GM04504 (cell line): ENCODE measurements at regions not wholly inside any gene's neighbourhood (a gene's known extent, or its start where the extent isn't known, plus 50 kb on each side); places are given as distances from the start of the nearest gene placed in this dataset.
"Not testable (repeated sequence)": the region's sequence is repeated elsewhere in the genome, so short reads cannot be mapped to it uniquely, and the experiment has no call there.

Experiments used
- DNase-seq: peaks from one replicate; pipeline ENCODE4 v3.0.0-alpha.2; 2012; ENCODE audit warnings: low read depth

DNA sequence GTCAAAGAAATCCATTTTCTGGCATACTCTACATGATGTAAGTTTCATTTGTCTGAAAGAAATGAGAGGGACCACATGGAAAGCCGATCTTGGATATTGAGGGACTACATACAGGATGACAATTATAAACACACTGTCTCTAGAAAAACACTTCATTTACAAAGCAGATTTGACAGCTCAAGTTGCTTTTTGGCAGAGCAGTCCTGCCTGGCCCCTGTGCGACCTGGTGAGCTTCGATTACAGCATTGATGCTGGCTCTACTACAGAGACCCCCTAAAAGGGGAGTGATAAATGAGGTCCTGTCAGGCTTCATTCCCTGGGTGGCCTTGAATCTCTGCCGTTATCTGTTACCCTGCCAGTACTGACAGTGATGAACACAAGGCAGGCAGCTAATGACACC, 215.2 kb upstream of the NOCT start:
- no peak for DNase-seq

DNA sequence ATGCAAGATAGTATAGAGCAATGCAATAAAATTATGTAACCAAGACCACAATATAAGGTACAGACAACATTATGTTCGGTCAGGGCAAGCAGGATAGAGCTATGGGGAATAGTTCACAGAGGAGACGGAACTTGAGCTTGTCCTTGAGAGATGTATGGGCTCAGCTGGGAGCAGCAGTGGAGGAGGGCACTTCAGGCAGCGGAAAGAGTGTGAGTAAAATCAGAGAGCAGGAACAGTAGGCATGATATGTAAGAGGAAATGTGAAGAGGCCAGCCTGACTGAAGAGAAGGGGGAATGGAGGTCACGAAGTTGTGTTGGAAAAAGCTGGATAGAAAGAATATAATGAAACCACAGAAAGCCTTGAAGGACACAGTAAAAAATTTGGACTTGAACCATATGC, 217.2 kb upstream of the NOCT start:
- DNase-seq, result no peak

DNA sequence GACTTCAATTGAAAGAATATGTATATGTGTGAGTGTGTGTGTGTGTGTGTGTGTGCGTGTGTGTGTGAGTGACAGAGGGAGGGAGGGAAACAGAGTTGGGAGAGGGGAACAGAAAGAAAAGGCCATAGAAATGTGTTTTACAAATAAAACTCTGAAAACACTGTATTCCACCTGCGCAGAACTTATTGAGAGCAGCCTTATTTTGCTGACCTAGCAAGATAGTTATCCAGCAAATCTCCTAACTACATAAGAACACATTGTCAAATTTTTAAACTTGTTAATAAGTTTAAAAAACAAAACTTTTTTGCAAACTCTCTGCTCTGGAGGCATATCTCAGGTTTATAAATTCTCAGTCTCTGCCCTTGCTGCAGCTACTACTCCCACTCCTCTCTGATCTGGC, 217.9 kb upstream of the NOCT start:
- no peak for DNase-seq

DNA sequence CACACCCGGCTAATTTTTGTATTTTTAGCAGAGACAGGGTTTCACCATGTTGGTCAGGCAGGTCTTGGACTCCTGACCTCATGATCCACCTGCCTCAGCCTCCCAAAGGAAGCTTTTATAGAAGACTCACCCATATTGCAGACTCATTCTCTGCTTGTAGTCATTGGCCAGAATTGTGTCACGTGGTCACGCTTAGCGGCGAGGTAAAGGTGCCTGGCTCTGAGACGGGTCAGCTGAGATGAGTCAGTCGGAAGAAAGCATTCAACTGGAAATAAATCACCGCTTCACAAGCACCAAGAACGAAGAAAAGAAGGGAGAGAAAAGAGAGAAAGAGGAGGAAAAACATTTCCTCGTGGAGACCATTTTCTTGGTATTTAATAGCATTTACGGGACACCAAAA, 218.8 kb upstream of the NOCT start:
- DNase-seq, result no peak

DNA sequence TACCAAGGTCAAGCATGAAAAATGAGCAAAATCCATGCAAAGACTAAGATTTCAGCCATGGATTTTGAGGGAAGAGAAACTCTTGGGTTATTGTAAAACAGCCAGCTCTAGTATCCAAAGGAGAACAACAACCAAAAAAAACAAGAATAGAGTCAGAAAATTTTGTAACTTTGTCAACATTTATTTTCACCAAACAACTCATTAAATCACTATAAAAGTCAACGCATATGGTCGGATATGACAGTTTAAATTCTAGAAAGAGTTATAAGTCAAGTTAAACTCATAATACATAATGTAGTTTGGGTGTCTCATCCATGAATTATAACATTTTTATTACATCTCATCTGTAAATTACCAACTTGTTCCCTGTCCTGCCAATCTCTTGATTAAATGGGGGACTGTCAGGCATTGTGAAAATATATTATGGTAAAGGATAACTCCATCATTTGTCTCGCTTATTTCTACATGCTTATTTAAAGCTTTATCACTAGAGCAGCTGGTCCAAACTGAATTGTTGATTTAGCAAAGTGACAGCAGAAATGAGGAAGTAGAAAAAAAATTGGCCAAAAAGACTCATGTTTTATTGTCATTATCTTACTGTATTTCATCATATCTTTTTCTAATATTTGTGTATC, 224.8 kb upstream of the NOCT start:
- DNase-seq, result no peak

DNA sequence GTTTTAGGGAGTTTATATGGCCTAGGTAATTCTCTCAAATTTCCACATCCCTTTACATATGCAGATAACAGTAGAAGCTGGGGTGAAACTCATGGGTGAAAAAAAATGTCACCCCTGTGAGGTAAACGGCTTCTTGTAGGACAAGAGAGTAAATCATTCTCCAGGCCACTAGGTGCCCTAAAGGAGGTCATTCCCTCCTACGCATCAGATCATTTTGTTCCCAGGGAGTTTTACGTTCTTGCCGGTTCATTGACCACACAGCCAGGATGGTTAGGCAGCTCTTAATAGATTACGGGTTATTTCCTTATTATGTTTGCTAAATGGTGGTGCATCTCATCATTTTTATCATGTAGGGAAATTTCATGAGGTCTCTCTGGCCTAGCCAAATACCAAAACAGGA, 225.8 kb upstream of the NOCT start:
- DNase-seq, result no peak

DNA sequence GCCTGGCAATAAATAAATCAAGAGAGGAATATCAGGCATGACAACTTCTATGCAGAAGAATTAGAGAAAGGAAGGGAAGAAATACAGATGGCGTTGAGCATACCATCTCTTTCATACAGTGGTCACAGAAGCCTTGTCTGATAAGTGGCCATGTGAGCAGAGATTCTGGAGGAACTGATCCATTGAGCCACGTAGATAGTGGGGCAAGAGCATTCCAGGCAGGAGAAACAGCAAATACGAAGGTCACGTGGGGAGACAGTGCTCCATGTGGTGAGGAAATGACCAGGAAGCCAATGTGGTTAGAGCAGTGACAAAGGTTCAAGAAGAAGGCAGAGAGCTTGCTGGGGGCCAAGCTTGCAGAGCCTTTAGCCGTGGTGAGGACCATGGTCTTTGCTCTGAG, 226.7 kb upstream of the NOCT start:
- DNase-seq, result no peak

DNA sequence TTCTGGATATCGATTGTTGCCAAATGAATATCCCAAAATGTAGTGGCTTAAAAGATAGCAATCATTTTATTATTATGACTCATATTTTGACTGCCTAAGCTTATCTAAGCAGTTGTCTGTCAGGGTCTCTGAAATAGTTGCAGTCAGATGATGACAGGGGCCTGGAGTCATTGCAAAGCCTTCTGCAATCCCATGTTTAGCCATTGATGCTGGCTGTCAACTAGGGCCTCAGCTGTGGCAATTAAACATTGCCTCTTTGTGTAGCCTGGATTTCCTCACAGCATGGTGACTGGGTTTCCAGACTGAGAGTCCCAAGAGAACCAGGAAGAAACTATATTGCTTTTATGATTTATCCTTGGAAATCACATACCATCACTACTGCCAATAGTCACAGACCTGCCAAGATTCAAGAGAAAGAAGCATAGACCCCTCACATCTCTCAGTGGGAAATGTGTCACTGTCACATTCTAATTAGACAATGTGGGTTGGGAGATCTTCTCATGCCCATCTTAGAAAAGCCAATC, 227.3 kb upstream of the NOCT start:
- no peak for DNase-seq

DNA sequence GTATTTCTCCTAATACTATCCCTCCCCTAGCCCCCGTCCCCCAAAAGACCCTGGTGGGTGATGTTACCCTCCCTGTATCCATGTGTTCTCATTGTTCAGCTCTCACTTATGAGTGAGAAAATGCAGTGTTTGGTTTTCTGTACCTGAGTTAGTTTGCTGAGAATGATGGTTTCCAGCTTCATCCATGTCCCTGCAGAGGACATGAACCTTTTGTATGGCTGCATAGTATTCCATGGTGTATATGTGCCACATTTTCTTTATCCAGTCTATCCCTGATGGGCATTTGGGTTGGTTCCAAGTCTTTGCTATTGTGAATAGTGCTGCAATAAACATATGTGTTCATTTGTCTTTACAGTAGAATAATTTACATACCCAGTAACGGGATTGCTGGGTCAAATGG, 235.8 kb upstream of the NOCT start:
- not testable (repeated sequence) for DNase-seq

DNA sequence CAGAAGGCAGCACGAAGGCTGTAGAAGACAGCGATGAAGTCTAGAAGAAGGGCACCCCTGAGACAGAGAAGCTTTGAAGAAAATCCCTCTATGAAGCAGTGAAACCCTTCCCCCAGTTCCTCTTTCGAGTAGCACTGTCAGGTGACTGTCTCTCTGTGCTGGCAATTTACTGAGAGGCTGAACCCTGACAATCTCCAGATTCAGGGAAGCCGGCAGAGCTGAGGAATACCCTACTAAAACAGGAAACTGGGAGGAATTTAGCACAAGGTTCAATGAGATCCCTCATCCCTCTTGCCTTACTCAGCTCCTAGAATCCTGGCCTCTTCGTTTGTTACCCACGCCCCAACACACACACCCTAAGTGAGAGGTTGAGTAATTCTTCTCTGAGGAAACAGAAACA, 239.7 kb upstream of the NOCT start:
- no peak for DNase-seq

DNA sequence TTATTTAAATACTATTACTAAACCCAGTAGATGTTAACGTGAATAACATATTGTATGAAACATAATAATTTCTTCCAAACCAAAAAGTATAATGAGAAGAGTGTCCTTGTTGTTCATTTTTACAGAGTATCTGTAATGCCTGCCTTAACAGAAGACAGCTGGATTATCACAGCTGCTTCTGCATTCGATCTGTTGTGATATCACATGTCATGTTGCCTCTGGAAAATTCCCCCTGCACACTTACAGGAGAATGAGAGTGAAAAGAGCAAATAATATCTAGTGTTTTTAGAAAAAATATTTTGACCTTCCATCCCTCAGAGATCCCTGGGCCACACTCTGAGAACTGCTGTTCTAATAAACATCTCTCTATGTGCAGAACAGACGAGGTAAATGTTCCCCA, 240.1 kb upstream of the NOCT start:
- no peak for DNase-seq

DNA sequence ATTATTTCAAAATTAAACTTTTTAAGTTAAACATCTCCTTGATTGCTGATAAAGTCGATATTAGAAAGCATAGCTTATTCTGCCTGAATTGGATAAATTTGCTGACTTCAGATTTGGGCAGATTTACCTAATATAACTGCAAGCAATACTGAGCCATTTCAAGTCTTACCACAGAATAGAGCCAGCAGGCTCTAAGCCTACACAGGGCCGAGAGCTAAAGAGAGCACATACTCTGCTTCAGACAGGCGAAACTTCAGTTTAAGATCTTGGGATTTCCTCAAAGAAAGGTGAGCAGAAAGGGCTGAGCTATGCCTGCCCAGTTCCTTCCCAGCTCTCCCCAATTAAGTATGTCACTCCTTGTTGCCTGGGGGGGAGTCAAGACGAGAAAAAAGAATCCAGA, 240.6 kb upstream of the NOCT start:
- no peak for DNase-seq

DNA sequence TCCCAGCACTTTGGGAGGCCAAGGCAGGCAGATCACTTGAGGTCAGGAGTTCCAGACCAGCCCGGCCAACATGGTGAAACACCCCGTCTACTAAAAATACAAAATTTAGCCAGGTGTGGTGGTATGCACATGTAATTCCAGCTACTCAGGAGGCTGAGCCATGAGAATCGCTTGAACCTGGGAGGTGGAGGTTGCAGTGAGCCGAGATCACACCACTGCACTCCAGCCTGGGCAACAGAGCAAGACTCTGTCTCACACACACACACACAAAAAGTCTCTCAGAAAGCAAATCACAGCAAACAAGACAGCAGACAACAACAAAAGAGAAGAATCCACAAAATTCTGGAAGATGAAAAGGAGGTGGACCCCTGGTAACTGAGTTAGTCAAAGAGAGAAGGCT, 241.5 kb upstream of the NOCT start:
- not testable (repeated sequence) for DNase-seq

DNA sequence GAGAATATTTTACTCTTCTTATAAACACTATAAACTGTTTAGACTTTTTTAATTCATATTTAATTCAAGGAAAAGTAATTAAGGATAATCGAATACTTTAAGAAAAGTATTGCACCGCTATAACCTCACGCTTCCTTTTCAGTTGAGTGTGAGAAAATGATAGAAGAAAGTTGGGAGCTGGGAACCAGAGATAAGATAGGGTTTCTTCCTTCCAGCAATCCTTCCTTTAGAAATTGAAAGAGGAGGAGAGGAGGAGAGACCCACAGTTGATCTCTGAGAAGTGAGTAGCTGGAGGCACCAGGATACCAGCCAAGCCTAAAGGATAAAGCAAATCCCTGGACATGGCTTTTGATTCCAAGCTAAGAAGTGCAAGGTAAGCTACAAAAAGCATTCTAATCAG, 242.3 kb upstream of the NOCT start:
- DNase-seq, result no peak

DNA sequence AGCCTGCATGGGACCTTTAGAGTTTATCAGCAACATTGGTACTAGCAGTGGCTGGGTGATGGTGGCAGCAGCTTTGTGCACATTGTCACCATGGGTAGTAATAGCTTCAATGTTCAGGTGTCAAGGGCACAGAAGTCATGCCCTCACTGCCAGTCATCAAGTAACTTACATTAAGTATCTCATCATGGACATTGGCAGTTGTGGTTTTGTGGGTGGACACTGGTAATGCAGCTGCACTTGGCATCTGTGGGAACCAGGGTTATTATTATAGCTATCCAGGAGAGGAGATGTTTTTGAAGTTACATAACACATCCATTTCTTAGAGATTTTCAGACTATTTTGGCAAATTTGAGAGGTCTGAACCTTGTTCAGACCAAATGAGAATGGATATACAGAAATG, 243.2 kb upstream of the NOCT start:
- DNase-seq, result no peak

DNA sequence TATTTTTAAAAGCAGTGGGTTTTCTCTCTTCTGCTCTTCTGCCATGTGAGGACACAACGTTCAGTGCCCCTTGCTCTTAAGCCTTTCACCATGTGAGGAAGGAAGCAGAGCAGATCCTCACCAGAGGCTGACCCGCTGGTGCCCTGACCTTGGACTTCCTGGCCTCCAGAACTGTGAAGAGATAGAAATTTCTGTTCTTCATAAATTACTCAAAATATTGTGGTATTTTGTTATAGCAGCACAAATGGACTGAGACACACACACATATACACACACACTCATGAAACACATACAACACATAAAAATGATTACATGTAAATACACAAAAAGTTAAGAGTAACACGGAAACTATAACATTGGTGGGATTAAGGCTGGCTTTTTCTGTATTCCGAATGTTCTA, 244.8 kb upstream of the NOCT start:
- no peak for DNase-seq

DNA sequence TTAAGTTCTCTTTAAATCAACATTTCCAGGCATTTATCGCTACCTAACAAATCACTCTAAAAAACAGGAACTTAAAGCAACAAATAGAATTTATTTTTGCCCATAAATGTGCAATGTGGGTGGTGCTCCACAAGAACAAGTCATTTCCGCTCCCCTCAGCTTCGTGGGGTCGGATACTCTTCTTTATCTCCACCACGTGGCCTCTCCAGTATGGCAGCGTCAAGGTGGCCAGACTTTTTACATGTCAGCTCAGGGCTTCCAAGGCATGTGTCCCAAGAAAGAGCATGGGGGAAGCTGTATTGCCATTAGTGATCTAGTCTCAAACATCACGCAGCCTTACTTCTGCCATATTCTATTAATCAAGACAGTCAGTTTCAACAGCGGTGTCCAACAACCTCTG, 249.2 kb upstream of the NOCT start:
- DNase-seq, result no peak

DNA sequence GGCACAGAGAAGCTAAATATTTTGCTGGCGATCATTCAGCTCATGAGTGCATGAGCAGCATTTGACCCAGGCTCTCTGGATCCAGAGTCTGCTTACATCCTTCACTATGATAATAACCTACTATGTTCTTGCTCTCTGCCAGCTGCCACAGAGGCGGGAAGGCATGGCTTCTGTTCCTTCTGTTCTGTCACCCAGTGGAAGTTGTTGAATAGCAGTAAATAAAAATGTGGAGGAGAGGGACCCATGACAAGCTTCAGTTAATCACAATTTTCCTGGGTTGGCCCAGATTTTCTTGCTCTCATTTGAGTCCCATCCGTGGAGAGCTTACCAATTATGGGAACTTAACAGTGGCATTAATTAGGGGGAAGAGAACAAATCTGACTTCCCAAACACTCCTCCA, 250.1 kb upstream of the NOCT start:
- DNase-seq, result no peak

DNA sequence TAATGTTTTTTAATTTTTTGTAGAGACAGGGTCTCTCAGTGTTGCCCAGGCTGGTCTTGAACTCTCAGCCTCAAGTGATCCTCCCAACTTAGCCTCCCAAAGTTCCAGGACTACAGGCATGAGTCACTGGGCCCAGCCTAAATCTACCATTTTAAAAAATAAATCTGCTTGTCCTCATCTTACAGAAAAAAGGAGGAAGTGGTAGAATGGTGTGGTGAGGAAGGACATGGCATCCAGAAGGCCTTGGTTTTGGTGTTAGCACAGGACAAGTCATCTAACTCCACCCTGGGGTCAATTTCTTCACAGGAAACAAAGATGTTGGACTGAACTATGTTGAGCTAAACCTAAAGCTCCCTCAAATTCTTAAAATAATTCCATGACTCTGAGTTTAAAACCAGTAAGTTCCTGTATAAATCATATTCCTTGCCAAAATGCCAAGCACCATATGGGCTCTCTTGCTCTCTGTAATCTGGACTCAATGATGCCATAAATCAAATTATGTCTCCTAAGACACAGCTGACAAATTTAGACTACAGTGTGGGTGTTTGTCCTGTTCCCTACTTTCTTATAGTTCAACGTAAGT, 253.9 kb upstream of the NOCT start:
- peak; percentile 76 for DNase-seq

DNA sequence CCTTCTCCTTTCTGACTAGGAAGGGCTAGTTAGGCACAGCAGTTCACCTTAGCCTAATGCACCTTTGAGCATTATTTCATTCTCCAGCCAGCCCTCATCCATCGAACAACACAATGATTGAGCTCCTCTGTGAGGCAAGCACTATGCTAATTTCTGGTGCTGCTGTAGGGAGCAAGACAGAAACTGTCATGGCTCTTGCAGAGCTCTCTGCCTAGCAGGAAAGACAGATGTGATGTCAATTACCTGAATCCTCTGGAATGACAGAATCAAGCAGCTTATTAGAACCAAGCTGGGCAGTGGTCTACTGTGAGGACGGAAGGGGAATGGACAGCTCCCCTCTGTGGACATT, 256.1 kb upstream of the NOCT start:
- no peak for DNase-seq

DNA sequence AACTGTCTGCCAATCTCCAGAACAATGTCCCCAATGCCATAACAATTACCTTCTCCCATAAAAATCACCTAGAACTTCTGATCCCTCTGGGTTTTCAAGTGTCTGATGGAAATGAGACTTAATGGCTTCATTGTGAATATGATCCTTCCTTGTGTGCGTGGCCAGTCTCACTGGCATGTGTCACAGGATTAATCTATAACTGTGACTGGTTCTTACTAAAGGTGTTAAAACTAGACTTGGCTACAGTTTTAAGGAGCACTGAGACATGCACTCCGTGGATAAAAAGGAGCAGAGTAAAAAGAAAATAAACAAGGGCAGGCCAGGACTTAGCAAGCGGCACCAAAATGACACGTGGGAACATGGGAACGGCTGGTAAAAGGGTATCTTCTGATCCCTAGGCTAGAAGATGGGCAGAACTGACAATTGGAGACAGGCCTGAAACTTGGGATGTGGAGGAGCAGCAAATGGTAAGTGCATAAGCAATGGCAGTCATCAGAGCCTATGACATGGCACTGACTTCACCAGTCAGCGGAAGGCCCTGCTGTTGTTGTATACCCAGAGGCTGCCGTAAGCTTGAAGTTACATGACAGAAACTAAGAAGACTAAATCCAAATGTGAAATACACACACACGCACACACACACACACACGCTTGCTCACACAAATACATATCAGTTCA, 256.6 kb upstream of the NOCT start:
- no peak for DNase-seq

DNA sequence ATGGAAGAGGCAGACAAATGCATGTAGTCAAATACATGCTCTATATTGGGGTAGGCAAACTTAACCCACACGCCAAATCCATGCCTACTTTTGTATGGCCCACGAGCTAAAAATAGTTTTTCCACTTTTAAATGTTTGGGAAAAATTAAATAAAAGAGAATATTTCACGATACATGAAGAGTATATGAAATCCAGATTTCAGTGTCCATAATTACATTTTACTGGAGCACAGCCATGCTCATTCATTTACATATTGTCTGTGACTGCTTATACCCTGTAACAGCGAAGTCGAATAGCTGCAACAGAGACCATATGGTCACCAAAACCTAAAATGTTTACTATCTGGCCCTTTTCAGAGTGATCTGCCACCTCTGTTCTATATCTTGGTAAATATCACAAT, 257.4 kb upstream of the NOCT start:
- DNase-seq, result no peak

DNA sequence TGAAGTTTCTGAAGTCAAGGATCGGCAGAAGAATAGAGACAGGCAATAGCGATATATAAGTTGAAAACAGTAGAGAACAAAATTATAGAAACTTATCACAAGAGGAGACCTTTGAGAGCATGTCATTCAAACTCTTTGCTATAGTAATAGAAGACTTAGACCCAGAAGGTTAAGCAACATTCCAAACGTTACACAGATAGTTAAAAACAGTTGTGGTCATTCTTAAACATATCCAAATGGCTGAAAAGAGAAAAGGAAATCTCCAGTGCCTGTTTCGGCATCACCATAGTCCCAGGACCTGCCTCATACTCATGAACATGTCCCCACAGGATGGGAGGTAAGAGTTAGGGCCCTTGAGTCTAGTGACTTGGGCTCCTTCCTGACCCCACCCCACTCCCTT, 258.1 kb upstream of the NOCT start:
- DNase-seq, result no peak

DNA sequence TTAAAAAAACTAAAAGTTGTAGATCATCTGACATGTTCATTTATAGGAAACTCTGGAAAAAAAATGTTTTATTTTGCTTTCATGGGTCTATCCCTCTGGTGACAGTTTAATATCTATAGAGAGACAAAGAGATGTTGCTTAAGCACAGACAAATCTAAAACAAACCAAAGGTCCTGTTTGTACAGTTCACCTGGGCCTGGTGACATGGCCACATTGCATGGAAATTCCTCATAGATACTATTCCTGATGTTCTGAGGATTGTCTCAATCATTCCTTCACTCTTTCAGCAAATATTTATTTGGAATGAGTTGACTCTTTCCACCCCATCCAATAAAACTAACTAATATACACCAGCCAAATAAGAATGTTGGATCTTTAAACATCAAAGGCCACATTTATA, 259.1 kb upstream of the NOCT start:
- DNase-seq, result no peak
